ENCODE measurements at regions not wholly inside any gene's neighbourhood (a gene's known extent, or its start where the extent isn't known, plus 50 kb on each side); places are given as distances from the start of the nearest gene placed in this dataset.

DNA sequence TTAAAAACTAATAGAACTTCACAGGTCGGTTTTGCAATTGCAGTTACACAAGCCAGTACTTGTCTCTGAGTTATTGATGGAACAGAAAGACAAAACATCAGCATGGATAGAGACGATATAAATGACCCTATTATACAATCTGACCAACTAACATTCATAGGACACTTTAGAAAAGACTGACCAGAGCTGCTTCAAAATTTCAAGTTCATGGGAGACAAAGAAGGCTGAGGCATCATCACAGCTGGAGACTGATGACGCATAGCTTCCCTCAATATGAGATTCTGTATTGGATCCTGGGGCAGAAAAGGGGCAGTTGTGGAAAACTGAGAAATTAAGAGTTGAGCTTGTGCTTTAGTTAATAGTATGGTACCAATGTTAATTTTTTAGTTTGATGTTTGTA, 174.0 kb downstream of the THBS2 start:
- no peak for DNase-seq

DNA sequence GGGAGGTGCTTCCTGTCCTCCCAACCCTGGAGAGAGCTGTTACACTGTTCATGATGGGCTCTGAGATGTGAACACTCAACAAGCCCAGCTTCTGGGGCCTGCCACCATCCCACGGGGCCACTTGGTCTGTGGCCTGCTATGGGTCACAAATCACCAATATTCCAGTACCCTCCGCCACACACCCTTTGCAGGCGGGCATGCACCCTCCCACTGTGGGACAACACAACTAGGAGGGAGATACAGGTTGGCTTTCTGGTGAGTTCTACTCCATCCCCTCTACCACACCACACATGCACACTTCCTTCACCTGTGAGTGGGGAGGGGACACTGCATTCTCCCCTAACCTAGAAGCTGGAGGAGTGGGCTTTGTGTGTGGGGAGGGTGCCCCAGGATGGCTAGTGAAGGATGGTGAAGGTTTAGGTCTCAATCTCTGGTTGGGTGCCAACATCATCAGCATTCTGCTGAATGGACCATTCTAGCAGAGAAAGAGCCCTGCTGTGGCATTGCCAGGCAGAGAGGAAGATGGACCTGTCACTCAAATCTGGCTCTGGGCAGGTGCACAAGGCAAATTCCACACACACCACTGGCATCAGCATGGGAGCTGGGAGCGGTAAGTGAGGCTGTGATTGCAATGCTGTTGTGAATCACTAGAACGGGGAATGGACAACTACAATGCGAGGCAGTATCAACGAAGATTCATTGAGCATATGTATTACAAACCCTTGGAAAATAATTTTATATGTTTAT, 175.1 kb downstream of the THBS2 start:
- no peak for DNase-seq

GRCh38 chr6:169075915-169076654, 177.6 kb downstream of the THBS2 start:
- DNase-seq, result no peak

GRCh38 chr6:169075211-169075914, 178.3 kb downstream of the THBS2 start:
- DNase-seq, result no peak

- DNase-seq, result no peak
These were observed 179.1 kb downstream of the THBS2 start for GRCh38 chr6:169074526-169074925.

DNA sequence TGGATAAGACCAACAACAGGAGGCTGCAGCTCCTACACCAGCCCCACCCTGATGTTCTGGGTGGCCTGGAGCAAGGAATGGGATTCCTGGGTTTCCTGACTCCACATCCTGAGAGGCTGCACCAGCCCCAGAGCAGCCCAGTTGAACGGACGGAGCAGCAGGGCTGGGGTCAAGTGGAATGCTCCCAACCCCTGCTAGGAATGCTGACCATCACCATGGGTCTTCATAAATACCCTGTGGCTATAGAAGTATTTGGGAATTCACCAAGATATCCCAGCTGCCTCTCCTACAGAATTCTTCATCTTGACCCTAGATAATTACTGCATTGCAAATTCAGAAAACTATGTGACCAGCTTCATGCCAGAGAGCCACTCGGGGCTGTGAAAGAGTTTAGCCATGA, 180.3 kb downstream of the THBS2 start:
- DNase-seq, result no peak

- DNase-seq, result no peak
These were observed 181.3 kb downstream of the THBS2 start for GRCh38 chr6:169072127-169073042.

- no peak for DNase-seq
These were observed 182.3 kb downstream of the THBS2 start for GRCh38 chr6:169071394-169071793.

DNA sequence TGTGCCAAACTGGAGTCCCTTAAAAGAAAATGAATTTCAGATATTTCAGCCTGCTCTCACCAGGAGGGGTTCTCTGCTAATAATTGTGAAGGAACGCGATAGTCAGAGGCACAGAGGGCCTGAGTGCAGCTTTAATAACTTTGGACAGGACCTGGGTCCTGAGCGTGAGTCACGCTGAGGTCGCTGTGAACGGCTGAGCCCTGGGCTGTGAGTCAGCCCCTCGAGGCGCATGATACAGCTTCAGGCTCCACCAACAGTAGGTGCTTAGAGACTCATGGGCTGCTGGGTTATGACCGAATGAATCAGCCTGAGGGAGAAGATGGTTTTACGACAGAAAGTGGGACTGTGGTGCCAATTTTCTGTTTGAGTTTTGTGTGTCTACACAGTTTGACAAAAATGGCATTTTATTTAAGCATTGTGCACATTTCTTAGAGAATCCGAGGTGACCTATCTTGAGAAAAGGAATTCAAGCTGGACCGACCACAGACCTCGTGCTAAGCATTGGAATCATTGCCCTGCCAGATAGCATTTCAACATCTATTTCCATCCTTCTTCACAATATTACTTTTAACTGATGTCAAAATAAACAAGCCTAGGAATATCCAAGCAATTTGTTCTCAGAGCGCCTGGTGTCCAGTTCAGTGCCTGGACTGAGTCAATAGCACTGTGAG, 183.0 kb downstream of the THBS2 start:
- no peak for DNase-seq

DNA sequence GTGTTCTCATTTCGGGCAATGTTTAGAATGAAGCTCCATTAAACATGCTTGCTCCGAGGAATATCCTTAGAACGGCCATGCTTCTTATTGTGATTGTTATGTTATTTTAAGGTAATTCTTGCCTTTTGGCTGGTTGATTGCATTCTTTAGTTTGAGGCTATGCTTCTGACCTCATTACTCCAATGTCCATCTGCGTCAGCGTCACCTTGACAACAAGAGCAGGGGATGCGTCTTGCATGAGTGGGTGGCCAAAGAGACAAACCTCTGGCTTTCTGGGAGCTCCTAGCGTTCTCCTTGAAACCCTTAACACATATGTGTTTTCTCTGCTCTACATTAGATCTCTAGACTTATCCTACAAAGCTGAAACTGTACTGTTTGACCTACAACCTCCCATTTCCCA, 184.3 kb downstream of the THBS2 start:
- DNase-seq, result no peak

- DNase-seq, result no peak
These were observed 189.5 kb downstream of the THBS2 start for GRCh38 chr6:169064194-169064593.

DNA sequence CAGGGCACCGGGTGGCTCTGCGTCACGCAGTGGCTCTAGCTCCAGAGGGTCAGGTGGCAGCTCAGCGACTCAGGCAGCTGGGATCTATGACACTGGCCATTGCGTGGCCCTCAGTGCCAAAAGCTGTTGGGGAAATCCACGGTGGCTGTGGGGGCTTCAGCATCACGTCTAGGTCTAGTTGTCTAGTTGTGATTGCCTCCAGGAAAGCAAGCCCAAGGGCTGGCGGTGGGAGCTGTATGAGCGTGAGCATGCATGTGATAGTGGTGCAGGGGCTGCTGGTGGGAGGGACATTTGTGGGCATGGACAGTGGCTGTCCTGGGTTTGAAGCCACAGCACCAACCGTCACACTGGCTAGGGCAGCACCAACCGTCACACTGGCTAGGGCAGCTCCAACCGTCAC, 191.4 kb downstream of the THBS2 start:
- DNase-seq, result no peak

DNA sequence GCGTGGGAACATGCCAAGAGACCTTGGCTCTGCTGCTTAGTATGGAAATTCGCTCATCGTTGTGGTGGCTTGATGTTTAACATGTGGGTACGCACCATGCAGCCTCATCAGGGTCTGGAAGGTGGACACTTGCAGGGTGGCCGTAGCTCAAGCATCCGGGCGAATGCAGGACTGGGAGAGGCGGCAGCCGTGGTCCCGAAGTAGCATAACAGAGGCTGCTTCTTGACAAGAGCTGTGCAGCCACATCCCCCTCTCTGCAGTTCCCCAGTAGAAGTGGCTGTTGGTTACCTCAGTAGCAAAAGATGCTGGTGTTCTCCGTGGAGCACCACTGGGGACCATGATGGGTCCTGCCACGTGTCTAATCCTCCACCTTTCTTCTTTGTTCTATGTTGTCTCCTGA, 195.0 kb downstream of the THBS2 start:
- DNase-seq, result no peak

GRCh38 chr6:169052462-169052861, 201.2 kb downstream of the THBS2 start:
- DNase-seq, result no peak

GRCh38 chr6:169051371-169051770, 202.3 kb downstream of the THBS2 start:
- DNase-seq, result no peak

GRCh38 chr6:169048865-169049205, 204.8 kb downstream of the THBS2 start:
- DNase-seq, result no peak

GRCh38 chr6:169048185-169048864, 205.3 kb downstream of the THBS2 start:
- DNase-seq, result no peak

- DNase-seq, result no peak
These were observed 206.3 kb downstream of the THBS2 start for GRCh38 chr6:169047345-169047744.

DNA sequence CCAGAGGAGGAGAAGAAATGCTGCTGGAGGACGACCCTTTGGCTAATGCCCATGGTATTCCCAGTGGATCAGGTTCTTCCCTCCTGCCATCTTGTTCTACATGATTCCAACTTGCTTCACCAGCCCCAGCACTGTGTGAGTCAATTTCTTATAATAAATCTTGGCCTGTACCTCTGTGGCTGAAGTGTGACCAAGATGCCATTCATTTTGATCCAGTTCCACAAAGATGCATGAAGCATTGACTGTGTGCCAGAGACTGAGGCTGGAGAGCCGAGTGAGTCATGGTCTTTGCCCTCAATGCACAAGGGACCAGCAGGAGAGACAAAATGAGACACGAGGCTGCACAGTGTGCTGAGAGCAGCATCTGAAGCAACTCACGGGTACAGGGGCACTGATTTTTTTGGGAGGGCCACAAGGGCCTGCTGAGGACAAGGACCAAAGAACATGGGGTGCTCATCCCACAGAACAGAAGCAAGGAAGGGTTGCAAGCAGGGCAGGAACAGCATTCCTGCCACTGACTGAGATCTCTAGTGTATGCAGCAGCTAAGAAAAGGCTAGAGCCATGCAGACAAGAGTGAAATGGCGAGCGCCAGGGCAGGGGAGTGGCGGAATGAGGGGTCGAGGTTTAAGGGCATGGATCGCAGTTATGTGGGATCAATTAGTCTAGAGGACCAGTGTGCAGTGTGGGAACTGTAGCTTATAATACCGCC, 207.0 kb downstream of the THBS2 start:
- no peak for DNase-seq

DNA sequence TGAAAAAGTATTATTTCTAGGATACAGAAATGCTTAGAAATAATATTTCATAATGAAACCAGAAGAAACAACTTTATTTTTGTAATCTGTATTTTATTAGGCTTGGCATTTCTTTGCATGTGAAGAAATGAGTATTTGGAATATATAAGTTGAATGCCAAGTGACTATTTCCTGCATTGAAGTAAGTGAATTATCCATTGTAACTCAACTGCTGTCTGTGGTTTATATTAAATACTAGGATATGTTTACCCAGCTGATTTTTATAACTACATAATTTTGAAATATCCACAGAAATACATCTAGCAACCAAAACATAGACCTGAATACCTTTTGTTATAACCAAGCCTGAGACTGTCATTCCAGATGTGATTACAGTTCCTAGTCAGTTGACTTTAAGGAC, 207.6 kb downstream of the THBS2 start:
- DNase-seq, result no peak

DNA sequence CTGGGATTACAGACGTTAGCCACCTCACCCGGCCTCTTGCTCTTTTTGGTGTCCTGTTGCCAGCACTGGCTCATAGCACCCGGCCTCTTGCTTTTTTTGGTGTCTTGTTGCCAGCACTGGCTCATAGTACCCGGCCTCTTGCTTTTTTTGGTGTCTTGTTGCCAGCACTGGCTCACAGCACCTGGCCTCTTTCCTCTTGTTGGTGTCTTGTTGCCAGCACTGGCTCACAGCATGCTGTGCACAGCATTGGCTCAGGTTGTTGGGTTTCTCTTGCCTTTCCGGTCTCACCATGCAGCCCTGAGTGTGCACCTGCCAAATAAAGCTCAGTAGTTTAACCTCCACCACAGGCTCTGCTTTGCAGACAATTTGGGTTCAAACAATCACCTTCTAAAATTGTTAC, 208.2 kb downstream of the THBS2 start:
- DNase-seq, result no peak
